ENCODE measurements at regions not wholly inside any gene's neighbourhood (a gene's known extent, or its start where the extent isn't known, plus 50 kb on each side); places are given as distances from the start of the nearest gene placed in this dataset.

- no peak overlapping the region for H3K4me3 ChIP-seq
- no peaks in the 10 kb centered on the region for H3K27me3 ChIP-seq
- H3K27ac ChIP-seq = no peak overlapping the region
- TF ChIP-seq POLR2A (IDR thresholded peaks at IDR 0.05) = no peak
- no peak for TF ChIP-seq CTCF (IDR thresholded peaks at IDR 0.05)
- H3K4me1 ChIP-seq = no peaks in the 10 kb centered on the region
- H3K9me3 ChIP-seq = no peaks in the 10 kb centered on the region
- intact Hi-C loops (cut with DNase I; ENCODE audit: low total_unique reads) = no loop called here
- H3K36me3 ChIP-seq = no peaks in the 10 kb centered on the region
- no peak for DNase-seq
Observed at GRCh38 chr4:151935411-151935810, 174.6 kb upstream of the GATB start.

GRCh38 chr4:151934766-151935165, 174.0 kb upstream of the GATB start:
- Histone ChIP-seq H3K4me3 (no peak overlapping the region), H3K27me3 (no peaks in the 10 kb centered on the region), H3K9me3 (no peaks in the 10 kb centered on the region), H3K27ac (no peak overlapping the region), H3K4me1 (no peaks in the 10 kb centered on the region), H3K36me3 (no peaks in the 10 kb centered on the region)
- intact Hi-C loops (cut with DNase I; ENCODE audit: low total_unique reads) = no loop called here
- TF ChIP-seq CTCF (IDR thresholded peaks at IDR 0.05) = no peak
- no peak for DNase-seq

GRCh38 chr4:151933122-151933827, 172.5 kb upstream of the GATB start:
- intact Hi-C loops (cut with DNase I; ENCODE audit: low total_unique reads) = no loop called here
- H3K4me1 ChIP-seq = no peaks in the 10 kb centered on the region
- H3K4me3 ChIP-seq = no peak overlapping the region
- H3K27me3 ChIP-seq = no peaks in the 10 kb centered on the region
- H3K9me3 ChIP-seq = no peaks in the 10 kb centered on the region
- DNase-seq = no peak
- no peaks in the 10 kb centered on the region for H3K36me3 ChIP-seq
- H3K27ac ChIP-seq = no peak overlapping the region
- no peak for TF ChIP-seq POLR2A (IDR thresholded peaks at IDR 0.05)
- TF ChIP-seq CTCF (IDR thresholded peaks at IDR 0.05) = no peak

- H3K27ac ChIP-seq = no peak overlapping the region
- H3K4me3 ChIP-seq = no peak overlapping the region
- intact Hi-C loops (cut with DNase I; ENCODE audit: low total_unique reads) = no loop called here
- no peaks in the 10 kb centered on the region for H3K36me3 ChIP-seq
- DNase-seq = no peak
- no peaks in the 10 kb centered on the region for H3K9me3 ChIP-seq
- TF ChIP-seq POLR2A (IDR thresholded peaks at IDR 0.05) (no peak), CTCF (IDR thresholded peaks at IDR 0.05) (no peak)
- H3K27me3 ChIP-seq = no peaks in the 10 kb centered on the region
- no peaks in the 10 kb centered on the region for H3K4me1 ChIP-seq
Observed at GRCh38 chr4:151931563-151931962, 170.8 kb upstream of the GATB start.

- no peaks in the 10 kb centered on the region for H3K27me3 ChIP-seq
- no peaks in the 10 kb centered on the region for H3K36me3 ChIP-seq
- DNase-seq = no peak
- intact Hi-C loops (cut with DNase I; ENCODE audit: low total_unique reads) = no loop called here
- H3K4me1 ChIP-seq = no peaks in the 10 kb centered on the region
- H3K27ac ChIP-seq = no peak overlapping the region
- H3K4me3 ChIP-seq = no peak overlapping the region
- H3K9me3 ChIP-seq = no peaks in the 10 kb centered on the region
- TF ChIP-seq CTCF (IDR thresholded peaks at IDR 0.05) (no peak), POLR2A (IDR thresholded peaks at IDR 0.05) (no peak)
Observed at GRCh38 chr4:151930372-151930771, 169.6 kb upstream of the GATB start.
